K562 (cell line): ENCODE measurements at regions not wholly inside any gene's neighbourhood (a gene's known extent, or its start where the extent isn't known, plus 50 kb on each side); places are given as distances from the start of the nearest gene placed in this dataset.

Experiments used
- ATAC-seq: fragments of 200-7000 bp; cut with Tn5 transposase; 3 replicates; pipeline ENCODE4 v1.9.1; 2020; ENCODE audit warnings: moderate library complexity
- BruUV-seq: library from RNA; stranded (reverse); fragments of 400-500 nt; replicated peaks from 2 replicates; lab custom pipeline; 2021; lab: Mats Ljungman, UMichigan
- CTCF ChIA-PET: fragments of 300-600 bp; formaldehyde crosslinking; extraction: SDS; loops from one replicate; lab custom pipeline; 2021; ENCODE audit warnings: low intra/inter-chr PET ratio; lab: Yijun Ruan, JAX
- POLR2A ChIA-PET: fragments of 300-600, 350-650 bp; sonication (Branson Sonifier 250); formaldehyde crosslinking; extraction: SDS; loops from one replicate; lab custom pipeline; 2021; ENCODE audit warnings: antibody characterized with exemption, inconsistent platforms; lab: Yijun Ruan, JAX
- DNase-seq, 4 experiments: peaks; one replicate each; pipeline versions ENCODE4 v3.0.0 to v3.0.0-alpha.2; 2011 to 2018; ENCODE audit warnings: low spot score in 3 of 4, mixed read lengths in 3 of 4; ENCODE audit errors: extremely low read depth in 1 of 4
- FAIRE-seq: peaks from 2 replicates; lab custom pipeline; 2011; peaks lifted over from hg19 to GRCh38; lab: Jason Lieb, UNC
- H2AFZ ChIP-seq: 2 replicates; pipeline ENCODE4 v1.6.0; 2011; ENCODE audit warnings: low read depth, low read length, control low read depth, inconsistent platforms
- H3K27ac ChIP-seq: fragments of 200-600 bp; 3 replicates; pipeline ENCODE4 v1.8.0; 2011; ENCODE audit warnings: low read depth, mild to moderate bottlenecking, control low read depth, inconsistent platforms, low read length, moderate library complexity, mixed read lengths; ENCODE audit errors: extremely low read depth
- H3K27me3 ChIP-seq, 2 experiments: fragments of 300-600 bp in 1 of 2; 2 replicates in 1 of 2; 3 replicates in 1 of 2; pipeline versions ENCODE4 v1.6.0 to v1.8.0; 2011; ENCODE audit warnings: inconsistent platforms in 2 of 2, low read length in 2 of 2, mild to moderate bottlenecking in 1 of 2, mixed read lengths in 1 of 2, moderate library complexity in 1 of 2; ENCODE audit not compliant: control insufficient read depth in 2 of 2, insufficient read depth in 2 of 2
- H3K36me3 ChIP-seq: fragments of 300-600 bp; 3 replicates; pipeline ENCODE4 v1.8.0; 2011; ENCODE audit warnings: mild to moderate bottlenecking, low read length, inconsistent platforms; ENCODE audit not compliant: control insufficient read depth, insufficient read depth
- H3K4me1 ChIP-seq, 2 experiments: fragments of 200-600 bp in 1 of 2; replicated peaks in 1 of 2; 2 replicates in 1 of 2; 3 replicates in 1 of 2; pipeline versions ENCODE4 v1.5.1 to v1.8.0; 2011; ENCODE audit warnings: inconsistent platforms in 2 of 2, low read length in 2 of 2, mild to moderate bottlenecking in 1 of 2, mixed read lengths in 1 of 2, moderate library complexity in 1 of 2; ENCODE audit not compliant: control insufficient read depth in 2 of 2, insufficient read depth in 2 of 2
- H3K4me2 ChIP-seq: 2 replicates; pipeline ENCODE4 v1.6.1; 2011; ENCODE audit warnings: low read length, control low read depth, inconsistent platforms, mixed read lengths; ENCODE audit not compliant: insufficient read depth
- H3K4me3 ChIP-seq: fragments of 200-600 bp; sonication (generic), shearing (Covaris generic); 2 replicates; pipeline ENCODE4 v1.5.1; 2016; ENCODE audit warnings: control low read depth, inconsistent platforms
- H3K79me2 ChIP-seq: fragments of 200-600 bp; 3 replicates; pipeline ENCODE4 v1.8.0; 2011; ENCODE audit warnings: low read length, inconsistent platforms; ENCODE audit not compliant: control insufficient read depth, insufficient read depth
- H3K9ac ChIP-seq, 2 experiments: 2 replicates each; pipeline versions ENCODE4 v1.6.0 to v1.6.1; 2011; ENCODE audit warnings: low read depth in 2 of 2, low read length in 2 of 2, control low read depth in 1 of 2, inconsistent platforms in 1 of 2, mild to moderate bottlenecking in 1 of 2, mixed read lengths in 1 of 2; ENCODE audit not compliant: insufficient read depth in 1 of 2
- H3K9me1 ChIP-seq: one replicate; pipeline ENCODE4 v1.6.0; 2011; ENCODE audit warnings: inconsistent platforms, mild to moderate bottlenecking, low read length, moderate library complexity; ENCODE audit not compliant: control insufficient read depth, insufficient read depth
- H3K9me3 ChIP-seq: replicated peaks from 2 replicates; pipeline ENCODE4 v1.5.1; 2011; ENCODE audit warnings: low read depth, low read length, inconsistent platforms; ENCODE audit not compliant: control insufficient read depth, insufficient read depth
- H4K20me1 ChIP-seq: replicated peaks from 2 replicates; pipeline ENCODE4 v1.6.1; 2011; ENCODE audit warnings: low read length, inconsistent platforms, mixed read lengths; ENCODE audit not compliant: control insufficient read depth, insufficient read depth
- CHD4 ChIP-seq: fragments of 200-600 bp; sonication (generic); IDR thresholded peaks from 3 replicates; pipeline ENCODE4 v1.6.1; 2012; ENCODE audit warnings: low read depth, mild to moderate bottlenecking, mixed read lengths, low read length, inconsistent platforms; ENCODE audit not compliant: insufficient read depth, insufficient replicate concordance, poor library complexity, severe bottlenecking
- CSDE1 ChIP-seq, 2 experiments: fragments of 450-650 bp; IDR thresholded peaks; 2 replicates each; pipeline ENCODE4 v1.6.1; 2016; ENCODE audit warnings: mild to moderate bottlenecking in 1 of 2
- ETS1 ChIP-seq: conservative IDR thresholded peaks from 2 replicates; pipeline ENCODE4 v1.6.1; 2011; ENCODE audit warnings: low read depth, mild to moderate bottlenecking, low read length; ENCODE audit not compliant: control insufficient read depth
- HNRNPUL1 ChIP-seq: fragments of 200-400 bp; formaldehyde crosslinking; IDR thresholded peaks from 2 replicates; pipeline ENCODE4 v1.6.1; 2017; ENCODE audit warnings: low read length
- KDM2B ChIP-seq: fragments of 250-450 bp; sonication (Bioruptor Pico); IDR thresholded peaks from 2 replicates; pipeline ENCODE4 v1.8.0; 2021; ENCODE audit warnings: mild to moderate bottlenecking, moderate library complexity
- MEF2A ChIP-seq: IDR thresholded peaks from 2 replicates; pipeline ENCODE4 v1.6.1; 2011; ENCODE audit warnings: low read depth, mild to moderate bottlenecking, low read length, moderate library complexity; ENCODE audit not compliant: control insufficient read depth
- MXD1 ChIP-seq: fragments of 250-450 bp; sonication (Bioruptor Pico); IDR thresholded peaks from 2 replicates; pipeline ENCODE4 v1.8.0; 2021; ENCODE audit warnings: borderline replicate concordance, mild to moderate bottlenecking, moderate library complexity; ENCODE audit not compliant: poor library complexity, severe bottlenecking
- NR2F6 ChIP-seq: fragments of 450-650 bp; formaldehyde crosslinking; IDR thresholded peaks from 2 replicates; pipeline ENCODE4 v1.4.0; 2020; ENCODE audit warnings: mild to moderate bottlenecking
- OTX1 ChIP-seq: fragments of 450-650 bp; formaldehyde crosslinking; IDR thresholded peaks from 2 replicates; pipeline ENCODE4 v1.4.0; 2022; ENCODE audit warnings: mild to moderate bottlenecking
- RAD51 ChIP-seq: fragments of 450-650 bp; IDR thresholded peaks from 2 replicates; pipeline ENCODE4 v1.7.1; 2016; ENCODE audit warnings: low read depth, mild to moderate bottlenecking, borderline replicate concordance
- SNIP1 ChIP-seq: fragments of 450-650 bp; IDR thresholded peaks from 2 replicates; pipeline ENCODE4 v1.7.1; 2017; ENCODE audit warnings: low read depth, mild to moderate bottlenecking
- STAG1 ChIP-seq: sonication (generic); formaldehyde crosslinking; IDR thresholded peaks from 2 replicates; pipeline ENCODE4 v1.5.0; 2020; ENCODE audit warnings: missing genetic modification reagents, borderline replicate concordance
- TBL1XR1 ChIP-seq, 2 experiments: IDR thresholded peaks; 2 replicates each; pipeline ENCODE4 v1.6.1; 2012; ENCODE audit warnings: improper control_type of control experiment in 2 of 2, low read length in 2 of 2, mild to moderate bottlenecking in 1 of 2
- ZNF347 ChIP-seq: fragments of 450-650 bp; formaldehyde crosslinking; IDR thresholded peaks from 2 replicates; pipeline ENCODE4 v1.4.0; 2020; ENCODE audit warnings: low read depth, mild to moderate bottlenecking, moderate library complexity
- WGBS: fragments of 100-300 bp; shearing (Covaris generic); methylation state at CpG from one replicate; pipeline ENCODE4 v1.1.6; 2016; ENCODE audit warnings: low coverage, mixed read lengths; ENCODE audit not compliant: insufficient coverage; ENCODE audit errors: missing lambda C conversion rate; 5-methylcytosine and 5-hydroxymethylcytosine counted together
- in situ Hi-C: fragments of 300-500 bp; cut with MboI; formaldehyde crosslinking; loops from 4 replicates; pipeline ENCODE4 v1.15.0; 2018; ENCODE audit warnings: inconsistent platforms, mixed read lengths
- intact Hi-C: fragments of 100-400 bp; cut with micrococcal nuclease; formaldehyde crosslinking; loops from 2 replicates; pipeline ENCODE4 v1.14.2; 2022

- TF ChIP-seq MXD1 (CRISPR knock-in tag) (no peak), TBL1XR1 (IDR thresholded peaks at IDR 0.05; ENCODE audit: low read length in 2 of 2) (no peak), KDM2B (CRISPR knock-in tag) (no peak)
Observed at GRCh38 chr17:27396941-27397340, 59.3 kb upstream of the KSR1 start (continued).

GRCh38 chr17:27398691-27399090 is 57.6 kb upstream of the KSR1 start:
- Histone ChIP-seq H3K4me3 (no peak overlapping the region), H2AFZ (peak overlapping the region; percentile 25; the same call in 1 of the 2 replicates), H3K9me1 (no peaks in the 10 kb centered on the region), H3K9me3 (no peaks in the 10 kb centered on the region), H4K20me1 (no peaks in the 10 kb centered on the region), H3K36me3 (no peaks in the 10 kb centered on the region), H3K4me2 (no peak overlapping the region), H3K79me2 (no peaks in the 10 kb centered on the region), H3K27ac (no peak overlapping the region), H3K27me3 (no peaks in the 10 kb centered on the region), H3K4me1 (peaks cover 7 to 8% of the 10 kb centered on the region in 2 experiments; a peak in 3 of 5 replicates), H3K9ac (no peak overlapping the region)
- ChIA-PET POLR2A (interaction anchor here (0.6 to 1.1 kb wide), 2 partner anchors 12 to 186 kb away, joined by 3 read pairs; no protein-coding TSS in a partner anchor), CTCF (no interaction called here)
- in situ Hi-C loops (no loop called here), intact Hi-C loops (no loop called here)
- no peak for TF ChIP-seq HNRNPUL1
- no peak for TF ChIP-seq MEF2A
- TF ChIP-seq STAG1 (CRISPR knock-in tag) = no peak
- no peak for TF ChIP-seq CSDE1 (IDR thresholded peaks at IDR 0.05)
- no peak for TF ChIP-seq SNIP1
- no peak for TF ChIP-seq CHD4
- no peak for TF ChIP-seq RAD51
- no peak for TF ChIP-seq ETS1
- TF ChIP-seq OTX1 = no peak
- TF ChIP-seq NR2F6 (CRISPR knock-in tag) = no peak
- TF ChIP-seq ZNF347 = no peak
- no TSS peak for BruUV-seq
- 9% methylated on average over 2 of the region's 2 CpGs for WGBS
- ATAC-seq (no peak), FAIRE-seq (no peak), DNase-seq (no peak)
